Mesothelial cell of epicardium (in vitro differentiated cells): ENCODE measurements at regions not wholly inside any gene's neighbourhood (a gene's known extent, or its start where the extent isn't known, plus 50 kb on each side); places are given as distances from the start of the nearest gene placed in this dataset.

Source experiments
- DNase-seq, 2 experiments: peaks; one replicate each; pipeline ENCODE4 v3.0.0; 2021; ENCODE audit warnings: low spot score in 2 of 2; ENCODE audit not compliant: unreplicated experiment in 2 of 2
- H3K27ac Mint-ChIP-seq: 2 replicates; pipeline ENCODE4 v1.8.0; 2021; ENCODE audit warnings: mixed read lengths
- H3K27me3 Mint-ChIP-seq: 2 replicates; pipeline ENCODE4 v1.8.0; 2021; ENCODE audit warnings: low read depth, mixed read lengths
- H3K36me3 Mint-ChIP-seq: 2 replicates; pipeline ENCODE4 v1.8.0; 2021; ENCODE audit warnings: mixed read lengths
- H3K4me1 Mint-ChIP-seq: 2 replicates; pipeline ENCODE4 v1.8.0; 2021; ENCODE audit warnings: mixed read lengths
- H3K4me3 Mint-ChIP-seq: 2 replicates; pipeline ENCODE4 v1.8.0; 2021; ENCODE audit warnings: mild to moderate bottlenecking, moderate library complexity, mixed read lengths
- H3K9me3 Mint-ChIP-seq: 2 replicates; pipeline ENCODE4 v1.8.0; 2021; ENCODE audit warnings: mixed read lengths
- CTCF ChIP-seq: fragments of 200-600 bp; sonication (generic); IDR thresholded peaks from one replicate; pipeline ENCODE4 v1.5.0; 2021; ENCODE audit warnings: antibody characterized with exemption; ENCODE audit not compliant: unreplicated experiment

GRCh38 chr2:234804704-234805103, 147.1 kb upstream of the SH3BP4 start:
- H3K27ac Mint-ChIP-seq = no peak overlapping the region
- peaks cover 13% of the 10 kb centered on the region for H3K27me3 Mint-ChIP-seq
- H3K4me3 Mint-ChIP-seq = no peak overlapping the region
- H3K36me3 Mint-ChIP-seq = peaks cover 4% of the 10 kb centered on the region
- no peak for DNase-seq
- peaks cover 26% of the 10 kb centered on the region for H3K9me3 Mint-ChIP-seq
- no peak for TF ChIP-seq CTCF
- peaks cover 13% of the 10 kb centered on the region for H3K4me1 Mint-ChIP-seq

DNA sequence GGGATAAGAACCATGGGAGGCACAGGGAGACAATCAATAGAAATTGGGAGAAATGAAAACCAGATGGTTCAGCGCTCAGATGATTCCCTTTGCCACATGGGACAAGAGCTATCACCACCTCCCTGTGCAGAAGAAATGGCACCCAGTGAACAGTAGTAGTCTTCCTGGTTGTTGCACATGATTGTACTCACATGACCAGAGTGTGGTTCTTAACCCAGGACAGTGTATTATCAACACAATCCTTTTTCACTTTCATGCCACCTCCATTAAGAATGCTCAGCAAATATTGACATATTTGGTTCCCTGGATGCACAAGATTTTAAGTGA, 149.0 kb upstream of the SH3BP4 start:
- peaks cover 26% of the 10 kb centered on the region for H3K9me3 Mint-ChIP-seq
- peaks cover 13% of the 10 kb centered on the region for H3K4me1 Mint-ChIP-seq
- H3K4me3 Mint-ChIP-seq = no peak overlapping the region
- peaks cover 4% of the 10 kb centered on the region for H3K36me3 Mint-ChIP-seq
- H3K27ac Mint-ChIP-seq = no peak overlapping the region
- no peak for TF ChIP-seq CTCF
- peaks cover 15% of the 10 kb centered on the region for H3K27me3 Mint-ChIP-seq
- no peak for DNase-seq

DNA sequence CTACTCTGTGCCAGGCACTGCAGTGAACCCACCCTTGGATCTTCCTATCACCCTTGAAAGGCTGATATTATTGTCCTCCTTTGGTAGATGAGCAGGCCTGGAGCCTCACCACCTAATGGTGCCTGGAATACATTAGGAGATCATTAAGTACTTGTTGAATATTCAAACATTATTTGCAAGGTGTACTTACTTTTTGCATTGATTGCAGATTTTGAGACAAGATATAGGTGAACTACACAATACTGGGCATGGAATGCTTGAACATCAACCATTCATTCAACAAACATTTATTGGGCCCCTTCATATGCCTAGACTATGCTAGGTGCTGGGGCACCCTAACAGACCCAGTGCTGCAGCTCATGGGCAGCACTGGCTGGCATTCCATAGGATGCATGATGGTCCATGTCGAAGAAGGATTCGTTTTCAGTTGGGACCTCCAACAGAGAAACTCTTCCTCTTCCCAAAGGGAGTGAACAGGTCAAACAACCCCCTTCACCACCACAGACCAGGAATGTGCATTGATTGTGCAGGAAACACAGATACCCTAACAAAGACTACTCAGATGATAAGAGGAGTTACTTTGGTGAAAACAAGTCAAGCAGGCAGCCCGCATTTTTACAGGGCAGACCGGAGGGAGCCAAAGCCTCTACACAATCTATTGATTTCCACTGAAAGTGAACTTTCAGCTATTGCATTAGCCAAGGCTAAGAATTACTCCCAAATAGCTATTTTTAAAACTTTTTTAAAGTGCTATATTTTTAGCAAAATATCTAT, 149.6 kb upstream of the SH3BP4 start:
- peaks cover 25% of the 10 kb centered on the region for H3K9me3 Mint-ChIP-seq
- H3K27ac Mint-ChIP-seq = no peak overlapping the region
- no peak for TF ChIP-seq CTCF
- H3K4me1 Mint-ChIP-seq = peaks cover 13% of the 10 kb centered on the region
- H3K36me3 Mint-ChIP-seq = peaks cover 2% of the 10 kb centered on the region
- no peak for DNase-seq
- H3K27me3 Mint-ChIP-seq = peaks cover 15% of the 10 kb centered on the region
- no peak overlapping the region for H3K4me3 Mint-ChIP-seq

- no peak overlapping the region for H3K4me3 Mint-ChIP-seq
- no peaks in the 10 kb centered on the region for H3K36me3 Mint-ChIP-seq
- TF ChIP-seq CTCF = no peak
- H3K9me3 Mint-ChIP-seq = no peaks in the 10 kb centered on the region
- peaks cover 14% of the 10 kb centered on the region for H3K27me3 Mint-ChIP-seq
- no peak overlapping the region for H3K27ac Mint-ChIP-seq
- DNase-seq = no peak
- H3K4me1 Mint-ChIP-seq = peaks cover 27% of the 10 kb centered on the region
These were observed 154.1 kb upstream of the SH3BP4 start for GRCh38 chr2:234797566-234798250.

DNA sequence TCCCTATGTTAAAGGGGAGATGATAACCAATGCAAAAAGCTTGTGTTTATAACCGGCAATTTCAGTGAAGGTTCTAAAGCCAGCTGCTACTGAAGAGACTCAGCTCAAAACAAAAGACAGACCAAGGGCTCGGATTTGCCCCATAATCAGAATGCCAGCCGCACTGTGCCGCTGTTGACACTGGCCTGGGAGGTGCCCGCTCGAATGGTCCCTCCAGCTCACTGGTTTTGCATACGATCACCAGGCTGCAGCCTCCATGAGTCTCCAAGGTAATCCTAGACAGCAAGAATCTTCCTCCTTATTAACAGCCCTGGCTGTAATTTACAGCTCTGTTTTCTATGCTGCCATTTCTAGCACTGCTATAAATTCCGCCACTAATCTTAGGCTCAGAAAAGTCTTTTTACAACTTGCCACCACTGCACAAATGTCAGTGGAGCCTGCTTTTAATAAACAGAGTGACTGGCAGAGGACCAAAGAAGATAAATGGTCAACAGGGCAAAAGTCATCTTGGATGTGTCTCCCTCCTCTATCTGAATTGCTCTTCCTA, 155.7 kb upstream of the SH3BP4 start:
- H3K4me3 Mint-ChIP-seq = no peak overlapping the region
- no peak overlapping the region for H3K27ac Mint-ChIP-seq
- TF ChIP-seq CTCF = no peak
- H3K9me3 Mint-ChIP-seq = no peaks in the 10 kb centered on the region
- H3K36me3 Mint-ChIP-seq = no peaks in the 10 kb centered on the region
- no peak for DNase-seq
- peaks cover 14% of the 10 kb centered on the region for H3K27me3 Mint-ChIP-seq
- H3K4me1 Mint-ChIP-seq = peaks cover 23% of the 10 kb centered on the region
